ENCODE measurements at regions not wholly inside any gene's neighbourhood (a gene's known extent, or its start where the extent isn't known, plus 50 kb on each side); places are given as distances from the start of the nearest gene placed in this dataset.

GRCh38 chr6:27066802-27067201 lies 180.7 kb upstream of the PRSS16 start:
- TF ChIP-seq POLR2AphosphoS5 (IDR thresholded peaks at IDR 0.05; ENCODE audit: low read depth, low read length) (no peak), REST (IDR thresholded peaks at IDR 0.05; ENCODE audit: insufficient read depth in 1 of 2, low read depth in 2 of 2, low read length in 2 of 2) (no peak), TAF1 (IDR thresholded peaks at IDR 0.05; ENCODE audit: borderline replicate concordance, insufficient read depth, low read length) (no peak), SIN3A (IDR thresholded peaks at IDR 0.05; ENCODE audit: borderline replicate concordance, insufficient read depth, low read length) (no peak), FOXP2 (optimal IDR thresholded peaks at IDR 0.05; ENCODE audit: borderline replicate concordance, extremely low read depth, extremely low read length, insufficient read depth) (no peak)

GRCh38 chr6:27073441-27073840 lies 174.1 kb upstream of the PRSS16 start:
- TF ChIP-seq FOXP2 (optimal IDR thresholded peaks at IDR 0.05; ENCODE audit: borderline replicate concordance, extremely low read depth, extremely low read length, insufficient read depth) = no peak
- no peak for TF ChIP-seq POLR2AphosphoS5 (IDR thresholded peaks at IDR 0.05; ENCODE audit: low read depth, low read length)
- TF ChIP-seq SIN3A (IDR thresholded peaks at IDR 0.05; ENCODE audit: borderline replicate concordance, insufficient read depth, low read length) = no peak
- no peak for TF ChIP-seq REST (IDR thresholded peaks at IDR 0.05; ENCODE audit: insufficient read depth in 1 of 2, low read depth in 2 of 2, low read length in 2 of 2)
- TF ChIP-seq TAF1 (IDR thresholded peaks at IDR 0.05; ENCODE audit: borderline replicate concordance, insufficient read depth, low read length) = no peak

- TF ChIP-seq POLR2AphosphoS5 (IDR thresholded peaks at IDR 0.05; ENCODE audit: low read depth, low read length) (no peak), REST (IDR thresholded peaks at IDR 0.05; ENCODE audit: insufficient read depth in 1 of 2, low read depth in 2 of 2, low read length in 2 of 2) (no peak), TAF1 (IDR thresholded peaks at IDR 0.05; ENCODE audit: borderline replicate concordance, insufficient read depth, low read length) (no peak), SIN3A (IDR thresholded peaks at IDR 0.05; ENCODE audit: borderline replicate concordance, insufficient read depth, low read length) (no peak), FOXP2 (optimal IDR thresholded peaks at IDR 0.05; ENCODE audit: borderline replicate concordance, extremely low read depth, extremely low read length, insufficient read depth) (no peak)
These were observed 171.4 kb upstream of the PRSS16 start for GRCh38 chr6:27076116-27076515.

GRCh38 chr6:27078734-27079357 lies 168.7 kb upstream of the PRSS16 start:
- TF ChIP-seq POLR2AphosphoS5 (IDR thresholded peaks at IDR 0.05; ENCODE audit: low read depth, low read length) (no peak), REST (IDR thresholded peaks at IDR 0.05; ENCODE audit: insufficient read depth in 1 of 2, low read depth in 2 of 2, low read length in 2 of 2) (no peak), SIN3A (IDR thresholded peaks at IDR 0.05; ENCODE audit: borderline replicate concordance, insufficient read depth, low read length) (no peak), FOXP2 (optimal IDR thresholded peaks at IDR 0.05; ENCODE audit: borderline replicate concordance, extremely low read depth, extremely low read length, insufficient read depth) (no peak), TAF1 (IDR thresholded peaks at IDR 0.05; ENCODE audit: borderline replicate concordance, insufficient read depth, low read length) (no peak)
